ENCODE measurements at regions not wholly inside any gene's neighbourhood (a gene's known extent, or its start where the extent isn't known, plus 50 kb on each side); places are given as distances from the start of the nearest gene placed in this dataset.

GRCh38 chr2:9114458-9114857, 92.2 kb upstream of the ASAP2 start:
- TF ChIP-seq POLR2A (IDR thresholded peaks at IDR 0.05; ENCODE audit: low read depth, low read length) = no peak
- TF ChIP-seq ZNF274 (IDR thresholded peaks at IDR 0.05; ENCODE audit: insufficient read depth, insufficient read length) = no peak
- TF ChIP-seq ZNF24 (IDR thresholded peaks at IDR 0.05) = no peak
- TF ChIP-seq CTCF (IDR thresholded peaks at IDR 0.05 in 2 of 3, conservative IDR thresholded peaks at IDR 0.05 in 1 of 3; ENCODE audit: control insufficient read depth in 2 of 3, extremely low read depth in 1 of 3, insufficient read depth in 1 of 3, low read depth in 3 of 3, low read length in 3 of 3) = peak; percentile 4 to 45 (median 13); a peak in 4 of 6 replicates
